ENCODE measurements at regions not wholly inside any gene's neighbourhood (a gene's known extent, or its start where the extent isn't known, plus 50 kb on each side); places are given as distances from the start of the nearest gene placed in this dataset.

- DNase-seq (ENCODE audit: low read depth, low spot score) = no peak
- Histone ChIP-seq H4K20me1 (ENCODE audit: insufficient read depth) (no peaks in the 10 kb centered on the region), H3K36me3 (ENCODE audit: control insufficient read depth in 1 of 2, insufficient read depth in 2 of 2, low read length in 2 of 2) (no peaks in the 10 kb centered on the region), H3K4me2 (ENCODE audit: low read length) (no peak overlapping the region), H3K27me3 (ENCODE audit: insufficient read depth, low read length) (no peaks in the 10 kb centered on the region), H3K27ac (ENCODE audit: low read depth, low read length) (no peak overlapping the region), H3K4me3 (replicated peaks in 1 of 2; ENCODE audit: low read depth in 1 of 2, low read length in 2 of 2) (no peak overlapping the region), H3K9me3 (ENCODE audit: control insufficient read depth in 1 of 2, insufficient read depth in 1 of 2, low read depth in 1 of 2, low read length in 2 of 2) (no peaks in the 10 kb centered on the region), H3K9ac (ENCODE audit: low read length) (no peak overlapping the region), H3K9me2 (ENCODE audit: insufficient read depth) (no peaks in the 10 kb centered on the region), H3K4me1 (ENCODE audit: control insufficient read depth in 1 of 2, insufficient read depth in 2 of 2, low read length in 2 of 2) (no peaks in the 10 kb centered on the region), H2AFZ (ENCODE audit: low read depth, low read length, poor library complexity, severe bottlenecking) (no peak overlapping the region), H3K79me2 (ENCODE audit: insufficient read depth, low read length) (no peaks in the 10 kb centered on the region)
- intact Hi-C loops (cut with micrococcal nuclease) = no loop called here
- ATAC-seq = no peak
- TF ChIP-seq FOSL1 (IDR thresholded peaks at IDR 0.05; ENCODE audit: low read depth) (no peak), CBX3 (IDR thresholded peaks at IDR 0.05; ENCODE audit: low read depth) (no peak), REST (IDR thresholded peaks at IDR 0.05; ENCODE audit: low read depth) (no peak), EZH2phosphoT487 (IDR thresholded peaks at IDR 0.05; ENCODE audit: borderline replicate concordance) (no peak), RAD21 (IDR thresholded peaks at IDR 0.05; ENCODE audit: low read depth) (no peak), JUND (IDR thresholded peaks at IDR 0.05) (no peak), POLR2AphosphoS5 (IDR thresholded peaks at IDR 0.05; ENCODE audit: low read depth, low read length) (no peak), POLR2A (IDR thresholded peaks at IDR 0.05; ENCODE audit: borderline replicate concordance, extremely low read depth, insufficient read depth, insufficient read length) (no peak), EZH2 (IDR thresholded peaks at IDR 0.05) (no peak), MAX (IDR thresholded peaks at IDR 0.05) (no peak), TCF7L2 (IDR thresholded peaks at IDR 0.05; ENCODE audit: borderline replicate concordance, extremely low read depth, insufficient read depth, insufficient read length) (no peak), YY1 (IDR thresholded peaks at IDR 0.05; ENCODE audit: extremely low read depth, insufficient replicate concordance, low read depth, low read length) (no peak), SIN3A (IDR thresholded peaks at IDR 0.05; ENCODE audit: low read depth) (no peak), ZNF274 (IDR thresholded peaks at IDR 0.05; ENCODE audit: low read depth, low read length) (no peak), SRF (IDR thresholded peaks at IDR 0.05; ENCODE audit: low read depth) (no peak), ZFX (IDR thresholded peaks at IDR 0.05) (no peak), ELF1 (IDR thresholded peaks at IDR 0.05; ENCODE audit: borderline replicate concordance, low read depth) (no peak), ATF3 (IDR thresholded peaks at IDR 0.05) (no peak), ZBTB33 (IDR thresholded peaks at IDR 0.05; ENCODE audit: extremely low read depth, insufficient replicate concordance, low read length) (no peak)
- BruUV-seq (replicated peaks) = no TSS peak
- ChIA-PET POLR2A (no interaction called here), RAD21 (ENCODE audit: low non-redundant PET in 1 of 2, low total read pairs in 2 of 2, uncharacterized antibody in 2 of 2, unreplicated experiment in 2 of 2) (no interaction called here), CTCF (no interaction called here)
These were observed 342.9 kb upstream of the ACVR2A start for GRCh38 chr2:147501968-147502367.
